ENCODE measurements at regions not wholly inside any gene's neighbourhood (a gene's known extent, or its start where the extent isn't known, plus 50 kb on each side); places are given as distances from the start of the nearest gene placed in this dataset.
A peak's percentile ranks its signal among the peaks of the same experiment; 100 is the strongest.

GRCh38 chr6:135129136-135129856, 51.8 kb upstream of the MYB start:
- peaks cover 13% of the 10 kb centered on the region in 2 donors for H3K4me1 ChIP-seq (ENCODE audit: control insufficient read depth in 2 of 2, insufficient read depth in 2 of 2, low read length in 2 of 2)
- POLR2A ChIA-PET = no interaction called here
- Mint-ChIP-seq H3K9me3 (ENCODE audit: insufficient read depth) (no peaks in the 10 kb centered on the region), H3K4me1 (peaks cover 13% of the 10 kb centered on the region), H3K27me3 (no peaks in the 10 kb centered on the region), H3K27ac (no peak overlapping the region), H3K4me3 (peak overlapping the region; percentile 17)
- H3K4me3 ChIP-seq (ENCODE audit: control extremely low read depth in 1 of 5, extremely low read depth in 1 of 5, insufficient read depth in 1 of 5, low read depth in 2 of 5, low read length in 4 of 5) = no peak overlapping the region
- H3K79me2 ChIP-seq (ENCODE audit: control insufficient read depth, insufficient read depth, low read length) = no peaks in the 10 kb centered on the region
- 44% methylated on average over 4 of the region's 8 CpGs for WGBS (ENCODE audit: insufficient coverage)
- peak overlapping the region; percentile 6 for H3K9ac ChIP-seq (ENCODE audit: low read length)
- ATAC-seq (ENCODE audit: low read depth) = no peak
- no peaks in the 10 kb centered on the region for H4K20me1 ChIP-seq (ENCODE audit: control insufficient read depth, insufficient read depth, low read length, poor library complexity, severe bottlenecking)
- peak overlapping the region; percentile 37 for H3K4me2 ChIP-seq (replicated peaks; ENCODE audit: low read depth, low read length, poor library complexity, severe bottlenecking)
- peaks cover 0 to 3% (median 0%) of the 10 kb centered on the region in 4 experiments for H3K27me3 ChIP-seq (replicated peaks in 1 of 4; ENCODE audit: control extremely low read depth in 1 of 4, control insufficient read depth in 3 of 4, insufficient read depth in 4 of 4, low read length in 3 of 4)
- CTCF ChIA-PET = interaction anchor here (1.1 to 1.3 kb wide), 3 partner anchors 29 to 321 kb away, joined by 3 to 7 read pairs (median 4); no protein-coding TSS in a partner anchor
- no peak overlapping the region for H3K27ac ChIP-seq (ENCODE audit: low read length in 2 of 2)
- intact Hi-C loops (cut with micrococcal nuclease) = no loop called here
- H3K9me3 ChIP-seq (ENCODE audit: control extremely low read depth in 1 of 3, control insufficient read depth in 2 of 3, insufficient read depth in 1 of 3, low read length in 2 of 3) = no peaks in the 10 kb centered on the region
- peak; percentile 41 for DNase-seq
- H3K36me3 ChIP-seq (replicated peaks in 1 of 2; ENCODE audit: control extremely low read depth in 1 of 2, control insufficient read depth in 1 of 2, extremely low read depth in 1 of 2, insufficient read depth in 2 of 2, low read length in 1 of 2) = no peaks in the 10 kb centered on the region
- peak overlapping the region; percentile 85 for H2AFZ ChIP-seq (ENCODE audit: insufficient read depth, low read depth, low read length, poor library complexity, severe bottlenecking)
- no peak for TF ChIP-seq CTCF (IDR thresholded peaks at IDR 0.05)
- TF ChIP-seq EZH2 (IDR thresholded peaks at IDR 0.05; ENCODE audit: borderline replicate concordance, insufficient read depth, low read depth, low read length, poor library complexity, severe bottlenecking) = no peak

GRCh38 chr6:135128268-135128914, 52.7 kb upstream of the MYB start:
- ATAC-seq (ENCODE audit: low read depth) (peak; percentile 31), DNase-seq (peak; percentile 15)
- Mint-ChIP-seq H3K27ac (peak overlapping the region; percentile 37), H3K4me3 (peak overlapping the region; percentile 17), H3K27me3 (no peaks in the 10 kb centered on the region), H3K4me1 (peaks cover 13% of the 10 kb centered on the region), H3K9me3 (ENCODE audit: insufficient read depth) (no peaks in the 10 kb centered on the region)
- Histone ChIP-seq H3K9ac (ENCODE audit: low read length) (peak overlapping the region; percentile 6), H3K4me1 (ENCODE audit: control insufficient read depth in 2 of 2, insufficient read depth in 2 of 2, low read length in 2 of 2) (peaks cover 13% of the 10 kb centered on the region in 2 donors), H3K27me3 (replicated peaks in 1 of 4; ENCODE audit: control extremely low read depth in 1 of 4, control insufficient read depth in 3 of 4, insufficient read depth in 4 of 4, low read length in 3 of 4) (peaks cover 0 to 3% (median 0%) of the 10 kb centered on the region in 4 experiments), H3K9me3 (ENCODE audit: control extremely low read depth in 1 of 3, control insufficient read depth in 2 of 3, insufficient read depth in 1 of 3, low read length in 2 of 3) (no peaks in the 10 kb centered on the region), H3K36me3 (replicated peaks in 1 of 2; ENCODE audit: control extremely low read depth in 1 of 2, control insufficient read depth in 1 of 2, extremely low read depth in 1 of 2, insufficient read depth in 2 of 2, low read length in 1 of 2) (no peaks in the 10 kb centered on the region), H3K4me3 (ENCODE audit: control extremely low read depth in 1 of 5, extremely low read depth in 1 of 5, insufficient read depth in 1 of 5, low read depth in 2 of 5, low read length in 4 of 5) (peak overlapping the region in 1 of 5 experiments; percentile 7), H3K79me2 (ENCODE audit: control insufficient read depth, insufficient read depth, low read length) (no peaks in the 10 kb centered on the region), H3K4me2 (replicated peaks; ENCODE audit: low read depth, low read length, poor library complexity, severe bottlenecking) (peak overlapping the region; percentile 37), H3K27ac (ENCODE audit: low read length in 2 of 2) (no peak overlapping the region), H4K20me1 (ENCODE audit: control insufficient read depth, insufficient read depth, low read length, poor library complexity, severe bottlenecking) (no peaks in the 10 kb centered on the region), H2AFZ (ENCODE audit: insufficient read depth, low read depth, low read length, poor library complexity, severe bottlenecking) (peak overlapping the region; percentile 85)
- WGBS (ENCODE audit: insufficient coverage) = no CpG with 5 or more reads among the region's 4 CpGs
- intact Hi-C loops (cut with micrococcal nuclease) = no loop called here
- CTCF ChIA-PET = interaction anchor here (0.6 to 1.3 kb wide), 4 partner anchors 29 to 1484 kb away, joined by 3 to 7 read pairs (median 4); no protein-coding TSS in a partner anchor
- TF ChIP-seq EZH2 (IDR thresholded peaks at IDR 0.05; ENCODE audit: borderline replicate concordance, insufficient read depth, low read depth, low read length, poor library complexity, severe bottlenecking) (no peak), CTCF (IDR thresholded peaks at IDR 0.05) (no peak)
- POLR2A ChIA-PET = no interaction called here

Data from B cell (primary cell).